SK-N-SH treated with all-trans-retinoic acid at 6 μM for 48 hours (cell line): ENCODE measurements at regions not wholly inside any gene's neighbourhood (a gene's known extent, or its start where the extent isn't known, plus 50 kb on each side); places are given as distances from the start of the nearest gene placed in this dataset.

Experiments used
- ATAC-seq: fragments of 200-7000 bp; cut with Tn5 transposase; 3 replicates; pipeline ENCODE4 v1.9.1; 2020; ENCODE audit warnings: mild to moderate bottlenecking, moderate library complexity
- ARNTL ChIP-seq: fragments of 450-650 bp; formaldehyde crosslinking; IDR thresholded peaks from 2 replicates; pipeline ENCODE4 v1.5.0; 2020; ENCODE audit warnings: low read depth, mild to moderate bottlenecking, moderate library complexity, borderline replicate concordance
- CREB5 ChIP-seq: fragments of 250-450 bp; sonication (Bioruptor Pico); IDR thresholded peaks from 2 replicates; pipeline ENCODE4 v1.5.1; 2020; ENCODE audit warnings: low read depth, mild to moderate bottlenecking, moderate library complexity
- CSRNP3 ChIP-seq: fragments of 250-450 bp; sonication (Bioruptor Pico); IDR thresholded peaks from 2 replicates; pipeline ENCODE4 v1.5.1; 2021; ENCODE audit warnings: mild to moderate bottlenecking, moderate library complexity
- ESRRG ChIP-seq: fragments of 250-450 bp; sonication (Bioruptor Pico); IDR thresholded peaks from 2 replicates; pipeline ENCODE4 v1.6.1; 2021; ENCODE audit warnings: mild to moderate bottlenecking
- ISL1 ChIP-seq: fragments of 250-450 bp; sonication (Bioruptor Pico); IDR thresholded peaks from 2 replicates; pipeline ENCODE4 v2.1.2; 2022; ENCODE audit warnings: mild to moderate bottlenecking, moderate library complexity
- OSR1 ChIP-seq: fragments of 250-450 bp; sonication (Bioruptor Pico); IDR thresholded peaks from 2 replicates; pipeline ENCODE4 v1.8.0; 2022; ENCODE audit warnings: moderate library complexity, mild to moderate bottlenecking, inconsistent platforms
- PATZ1 ChIP-seq: fragments of 250-450 bp; sonication (Bioruptor Pico); IDR thresholded peaks from 2 replicates; pipeline ENCODE4 v1.8.0; 2020; ENCODE audit warnings: mild to moderate bottlenecking, moderate library complexity, borderline replicate concordance
- PPARA ChIP-seq: fragments of 250-450 bp; sonication (Bioruptor Pico); IDR thresholded peaks from 2 replicates; pipeline ENCODE4 v1.5.0; 2020; ENCODE audit warnings: mild to moderate bottlenecking, borderline replicate concordance
- RARB ChIP-seq: fragments of 250-450 bp; sonication (Bioruptor Pico); IDR thresholded peaks from 2 replicates; pipeline ENCODE4 v1.8.0; 2021; ENCODE audit warnings: mild to moderate bottlenecking, moderate library complexity
- SNAI2 ChIP-seq: fragments of 250-450 bp; sonication (Bioruptor Pico); IDR thresholded peaks from 2 replicates; pipeline ENCODE4 v1.5.0; 2020; ENCODE audit warnings: mild to moderate bottlenecking, moderate library complexity
- TCF4 ChIP-seq: fragments of 250-450 bp; sonication (Bioruptor Pico); IDR thresholded peaks from 2 replicates; pipeline ENCODE4 v1.8.0; 2021; ENCODE audit warnings: mild to moderate bottlenecking, moderate library complexity, borderline replicate concordance
- TOX ChIP-seq: fragments of 250-450 bp; sonication (Bioruptor Pico); IDR thresholded peaks from 2 replicates; pipeline ENCODE4 v1.8.0; 2021; ENCODE audit warnings: mild to moderate bottlenecking, moderate library complexity, borderline replicate concordance
- ZC3H10 ChIP-seq: fragments of 250-450 bp; sonication (Bioruptor Pico); IDR thresholded peaks from 2 replicates; pipeline ENCODE4 v1.5.1; 2021; ENCODE audit warnings: mild to moderate bottlenecking, moderate library complexity
- ZFP3 ChIP-seq: fragments of 250-450 bp; sonication (Bioruptor Pico); IDR thresholded peaks from 2 replicates; pipeline ENCODE4 v1.5.0; 2020; ENCODE audit warnings: mild to moderate bottlenecking, moderate library complexity
- ZNF8 ChIP-seq: fragments of 450-650 bp; formaldehyde crosslinking; IDR thresholded peaks from 2 replicates; pipeline ENCODE4 v1.5.0; 2020; ENCODE audit warnings: mild to moderate bottlenecking, moderate library complexity
- TF ChIP-seq, protein P1 (sequence below): fragments of 250-450 bp; sonication (Bioruptor Pico); IDR thresholded peaks from 2 replicates; pipeline ENCODE4 v1.8.0; 2021; ENCODE audit warnings: low read depth, mild to moderate bottlenecking, moderate library complexity, borderline replicate concordance
- TF ChIP-seq, protein P2 (sequence below): fragments of 250-450 bp; sonication (Bioruptor Pico); IDR thresholded peaks from 2 replicates; pipeline ENCODE4 v1.5.0; 2020; ENCODE audit warnings: mild to moderate bottlenecking, moderate library complexity

DNA sequence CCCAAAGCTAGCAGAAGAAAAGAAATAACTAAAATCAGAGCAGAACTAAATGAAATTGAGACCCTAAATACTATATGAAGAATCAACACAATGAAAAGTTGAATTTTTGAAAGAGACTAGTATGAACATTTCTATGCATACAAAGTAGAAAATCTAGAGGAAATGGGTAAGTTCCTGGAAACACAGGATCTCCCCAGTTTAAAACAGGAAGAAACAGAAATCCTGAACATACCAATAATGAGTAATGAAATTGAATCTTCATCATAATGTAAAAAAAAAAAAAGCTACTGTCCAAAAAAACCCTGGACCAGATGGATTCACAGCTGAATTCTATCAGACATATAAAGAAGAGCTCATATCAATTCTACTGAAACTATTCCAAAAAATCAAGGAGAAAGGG, 233.5 kb downstream of the PLPP3 start:
- ATAC-seq: no peak
- TF ChIP-seq CREB5 (CRISPR knock-in tag): no peak

DNA sequence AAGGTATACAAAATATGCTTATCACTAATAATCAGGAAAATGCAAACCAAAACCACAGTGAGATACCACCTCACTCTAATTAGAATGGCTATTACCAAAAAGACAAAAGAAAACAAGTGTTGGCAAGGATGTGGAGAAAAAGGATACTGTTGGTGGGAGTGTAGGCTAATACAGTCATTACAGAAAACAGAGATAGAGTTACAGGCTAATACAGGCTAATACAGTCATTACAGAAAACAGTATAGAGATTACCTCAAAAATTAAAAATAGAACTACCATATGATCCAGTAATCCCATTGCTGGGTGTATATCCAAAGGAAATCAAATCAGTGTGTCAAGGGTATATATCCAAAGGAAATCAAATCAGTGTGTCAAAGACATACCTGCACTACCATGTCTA, 238.4 kb downstream of the PLPP3 start:
- ATAC-seq: no peak
- TF ChIP-seq ZC3H10 (CRISPR knock-in tag) (no peak), ARNTL (no peak), PATZ1 (CRISPR knock-in tag) (no peak), OSR1 (no peak), CSRNP3 (CRISPR knock-in tag) (no peak), SNAI2 (CRISPR knock-in tag) (no peak), TOX (CRISPR knock-in tag) (no peak), TCF4 (CRISPR knock-in tag) (no peak), ESRRG (CRISPR knock-in tag) (no peak)
- TF ChIP-seq, protein P1, sequence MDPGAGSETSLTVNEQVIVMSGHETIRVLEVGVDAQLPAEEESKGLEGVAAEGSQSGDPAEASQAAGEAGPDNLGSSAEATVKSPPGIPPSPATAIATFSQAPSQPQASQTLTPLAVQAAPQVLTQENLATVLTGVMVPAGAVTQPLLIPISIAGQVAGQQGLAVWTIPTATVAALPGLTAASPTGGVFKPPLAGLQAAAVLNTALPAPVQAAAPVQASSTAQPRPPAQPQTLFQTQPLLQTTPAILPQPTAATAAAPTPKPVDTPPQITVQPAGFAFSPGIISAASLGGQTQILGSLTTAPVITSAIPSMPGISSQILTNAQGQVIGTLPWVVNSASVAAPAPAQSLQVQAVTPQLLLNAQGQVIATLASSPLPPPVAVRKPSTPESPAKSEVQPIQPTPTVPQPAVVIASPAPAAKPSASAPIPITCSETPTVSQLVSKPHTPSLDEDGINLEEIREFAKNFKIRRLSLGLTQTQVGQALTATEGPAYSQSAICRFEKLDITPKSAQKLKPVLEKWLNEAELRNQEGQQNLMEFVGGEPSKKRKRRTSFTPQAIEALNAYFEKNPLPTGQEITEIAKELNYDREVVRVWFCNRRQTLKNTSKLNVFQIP: no peak
- TF ChIP-seq, protein P2, sequence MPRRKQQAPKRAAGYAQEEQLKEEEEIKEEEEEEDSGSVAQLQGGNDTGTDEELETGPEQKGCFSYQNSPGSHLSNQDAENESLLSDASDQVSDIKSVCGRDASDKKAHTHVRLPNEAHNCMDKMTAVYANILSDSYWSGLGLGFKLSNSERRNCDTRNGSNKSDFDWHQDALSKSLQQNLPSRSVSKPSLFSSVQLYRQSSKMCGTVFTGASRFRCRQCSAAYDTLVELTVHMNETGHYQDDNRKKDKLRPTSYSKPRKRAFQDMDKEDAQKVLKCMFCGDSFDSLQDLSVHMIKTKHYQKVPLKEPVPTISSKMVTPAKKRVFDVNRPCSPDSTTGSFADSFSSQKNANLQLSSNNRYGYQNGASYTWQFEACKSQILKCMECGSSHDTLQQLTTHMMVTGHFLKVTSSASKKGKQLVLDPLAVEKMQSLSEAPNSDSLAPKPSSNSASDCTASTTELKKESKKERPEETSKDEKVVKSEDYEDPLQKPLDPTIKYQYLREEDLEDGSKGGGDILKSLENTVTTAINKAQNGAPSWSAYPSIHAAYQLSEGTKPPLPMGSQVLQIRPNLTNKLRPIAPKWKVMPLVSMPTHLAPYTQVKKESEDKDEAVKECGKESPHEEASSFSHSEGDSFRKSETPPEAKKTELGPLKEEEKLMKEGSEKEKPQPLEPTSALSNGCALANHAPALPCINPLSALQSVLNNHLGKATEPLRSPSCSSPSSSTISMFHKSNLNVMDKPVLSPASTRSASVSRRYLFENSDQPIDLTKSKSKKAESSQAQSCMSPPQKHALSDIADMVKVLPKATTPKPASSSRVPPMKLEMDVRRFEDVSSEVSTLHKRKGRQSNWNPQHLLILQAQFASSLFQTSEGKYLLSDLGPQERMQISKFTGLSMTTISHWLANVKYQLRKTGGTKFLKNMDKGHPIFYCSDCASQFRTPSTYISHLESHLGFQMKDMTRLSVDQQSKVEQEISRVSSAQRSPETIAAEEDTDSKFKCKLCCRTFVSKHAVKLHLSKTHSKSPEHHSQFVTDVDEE (CRISPR knock-in tag): no peak

- TF ChIP-seq, protein P1: no peak
- no peak for TF ChIP-seq ZNF8 (CRISPR knock-in tag)
- TF ChIP-seq, protein P2 (CRISPR knock-in tag): no peak
- TF ChIP-seq PPARA (CRISPR knock-in tag): no peak
- TF ChIP-seq ISL1 (CRISPR knock-in tag): no peak
- TF ChIP-seq ZFP3 (CRISPR knock-in tag): no peak
- no peak for TF ChIP-seq RARB (CRISPR knock-in tag)
- no peak for TF ChIP-seq CSRNP3 (CRISPR knock-in tag)
- ATAC-seq: no peak
Measured at GRCh38 chr1:56339786-56340465, 239.4 kb downstream of the PLPP3 start.
